WI38 (cell line): ENCODE measurements at regions not wholly inside any gene's neighbourhood (a gene's known extent, or its start where the extent isn't known, plus 50 kb on each side); places are given as distances from the start of the nearest gene placed in this dataset.

Source experiments
- H3K4me3 ChIP-seq: 2 replicates; pipeline ENCODE4 v1.5.1; 2011; ENCODE audit warnings: low read depth, mild to moderate bottlenecking, control low read depth, low read length
- CTCF ChIP-seq: IDR thresholded peaks from 2 replicates; pipeline ENCODE4 v1.5.1; 2012; ENCODE audit warnings: low read depth, mild to moderate bottlenecking, control low read depth, low read length

GRCh38 chr10:69692891-69693290 lies 62.8 kb downstream of the FAM241B start:
- TF ChIP-seq CTCF: no peak
- H3K4me3 ChIP-seq: no peak overlapping the region

- TF ChIP-seq CTCF: no peak
- no peak overlapping the region for H3K4me3 ChIP-seq
Measured at GRCh38 chr10:69693886-69694285, 63.8 kb downstream of the FAM241B start.

GRCh38 chr10:69696073-69696731 lies 66.2 kb downstream of the FAM241B start:
- H3K4me3 ChIP-seq: no peak overlapping the region

GRCh38 chr10:69697006-69697405 lies 67.0 kb downstream of the FAM241B start:
- H3K4me3 ChIP-seq: no peak overlapping the region
- no peak for TF ChIP-seq CTCF

More at GRCh38 chr10:69696073-69696731, 66.2 kb downstream of the FAM241B start:
- peak; percentile 59 for TF ChIP-seq CTCF

- TF ChIP-seq CTCF: no peak
- no peak overlapping the region for H3K4me3 ChIP-seq
Measured at GRCh38 chr10:69703256-69703655, 73.2 kb downstream of the FAM241B start.

GRCh38 chr10:69703766-69704630 lies 74.0 kb downstream of the FAM241B start:
- no peak overlapping the region for H3K4me3 ChIP-seq
- no peak for TF ChIP-seq CTCF

- no peak overlapping the region for H3K4me3 ChIP-seq
- no peak for TF ChIP-seq CTCF
Measured at GRCh38 chr10:69709366-69709941, 79.4 kb downstream of the FAM241B start.
